ENCODE measurements at regions not wholly inside any gene's neighbourhood (a gene's known extent, or its start where the extent isn't known, plus 50 kb on each side); places are given as distances from the start of the nearest gene placed in this dataset.

- TF ChIP-seq POLR2A (IDR thresholded peaks at IDR 0.05; ENCODE audit: low read depth, low read length): no peak
- TF ChIP-seq TAF1 (IDR thresholded peaks at IDR 0.05; ENCODE audit: borderline replicate concordance, low read depth, low read length): no peak
- no peak for TF ChIP-seq POLR2AphosphoS5 (IDR thresholded peaks at IDR 0.05; ENCODE audit: low read depth, low read length)
- DNase-seq (ENCODE audit: insufficient read length) (no peak), FAIRE-seq (no peak)
Measured at GRCh38 chr1:230591678-230592077, 50.6 kb upstream of the COG2 start.

GRCh38 chr1:230589951-230590350, 52.3 kb upstream of the COG2 start:
- no peak for TF ChIP-seq POLR2AphosphoS5 (IDR thresholded peaks at IDR 0.05; ENCODE audit: low read depth, low read length)
- no peak for TF ChIP-seq POLR2A (IDR thresholded peaks at IDR 0.05; ENCODE audit: low read depth, low read length)
- TF ChIP-seq TAF1 (IDR thresholded peaks at IDR 0.05; ENCODE audit: borderline replicate concordance, low read depth, low read length): no peak
- FAIRE-seq (no peak), DNase-seq (ENCODE audit: insufficient read length) (no peak)

- FAIRE-seq (peak; percentile 17), DNase-seq (ENCODE audit: insufficient read length) (no peak)
- TF ChIP-seq TAF1 (IDR thresholded peaks at IDR 0.05; ENCODE audit: borderline replicate concordance, low read depth, low read length) (no peak), POLR2AphosphoS5 (IDR thresholded peaks at IDR 0.05; ENCODE audit: low read depth, low read length) (no peak), POLR2A (IDR thresholded peaks at IDR 0.05; ENCODE audit: low read depth, low read length) (no peak)
Measured at GRCh38 chr1:230588323-230588746, 53.9 kb upstream of the COG2 start.

- FAIRE-seq (no peak), DNase-seq (ENCODE audit: insufficient read length) (no peak)
- no peak for TF ChIP-seq POLR2A (IDR thresholded peaks at IDR 0.05; ENCODE audit: low read depth, low read length)
- no peak for TF ChIP-seq TAF1 (IDR thresholded peaks at IDR 0.05; ENCODE audit: borderline replicate concordance, low read depth, low read length)
- TF ChIP-seq POLR2AphosphoS5 (IDR thresholded peaks at IDR 0.05; ENCODE audit: low read depth, low read length): no peak
Measured at GRCh38 chr1:230587061-230587460, 55.2 kb upstream of the COG2 start.

GRCh38 chr1:230584660-230585059, 57.6 kb upstream of the COG2 start:
- TF ChIP-seq POLR2AphosphoS5 (IDR thresholded peaks at IDR 0.05; ENCODE audit: low read depth, low read length) (no peak), POLR2A (IDR thresholded peaks at IDR 0.05; ENCODE audit: low read depth, low read length) (no peak), TAF1 (IDR thresholded peaks at IDR 0.05; ENCODE audit: borderline replicate concordance, low read depth, low read length) (no peak)
- no peak for FAIRE-seq
- DNase-seq (ENCODE audit: insufficient read length): no peak

DNA sequence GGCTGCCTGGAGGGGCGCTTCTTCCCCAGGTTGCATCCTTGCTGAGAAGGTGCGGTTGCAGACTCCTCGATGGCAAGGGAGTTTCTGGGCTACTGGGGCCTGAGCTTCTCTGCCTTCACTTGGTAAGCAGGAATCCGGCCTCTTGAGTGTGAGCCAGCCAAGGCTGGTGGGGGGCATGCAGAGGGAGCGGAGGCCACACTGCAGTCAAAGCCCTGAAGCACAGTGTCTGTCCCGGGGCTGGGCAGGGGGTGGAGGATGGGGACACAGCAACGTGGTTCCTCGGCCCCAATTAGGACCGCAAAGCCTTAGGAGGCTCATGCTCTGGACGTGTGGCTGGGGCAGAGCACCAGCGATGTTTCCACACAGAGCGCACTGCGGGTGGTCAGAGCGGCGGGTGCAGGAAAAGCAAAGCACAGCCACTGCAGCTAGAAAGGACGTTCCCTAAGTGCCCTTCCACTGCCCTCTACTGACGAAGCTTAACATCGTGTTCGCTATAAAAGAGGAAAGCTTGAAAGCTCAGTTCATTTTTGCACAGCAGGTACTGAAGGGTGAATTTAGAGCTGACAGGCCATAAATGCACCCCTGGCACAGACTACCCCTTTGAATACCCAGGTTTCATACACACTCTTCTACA, 60.7 kb upstream of the COG2 start:
- FAIRE-seq: no peak

DNA sequence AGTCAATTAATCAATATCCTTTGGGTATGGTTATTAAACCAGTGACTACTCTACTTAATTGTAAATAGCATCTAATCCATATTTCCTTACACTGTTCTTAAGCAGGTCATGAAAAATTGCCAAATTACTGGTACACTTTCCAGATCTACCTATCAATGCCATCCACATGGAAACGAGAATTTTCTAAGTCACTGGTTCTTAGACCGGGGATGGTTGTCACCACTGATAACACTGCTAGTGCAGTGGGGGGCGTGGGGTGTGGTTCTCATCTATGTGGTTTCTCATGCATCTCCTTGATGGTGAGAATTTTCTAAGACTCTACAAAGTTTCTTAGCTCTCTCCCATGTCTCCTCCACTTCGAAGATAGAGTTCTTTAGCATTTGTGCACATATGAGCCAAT, 63.7 kb upstream of the COG2 start:
- TF ChIP-seq POLR2A (IDR thresholded peaks at IDR 0.05; ENCODE audit: low read depth, low read length) (no peak), TAF1 (IDR thresholded peaks at IDR 0.05; ENCODE audit: borderline replicate concordance, low read depth, low read length) (no peak)
- FAIRE-seq: no peak

More for the DNA sequence above, 60.7 kb upstream of the COG2 start:
- TF ChIP-seq POLR2AphosphoS5 (IDR thresholded peaks at IDR 0.05; ENCODE audit: low read depth, low read length): no peak
- no peak for TF ChIP-seq TAF1 (IDR thresholded peaks at IDR 0.05; ENCODE audit: borderline replicate concordance, low read depth, low read length)
- no peak for DNase-seq (ENCODE audit: insufficient read length)

DNA sequence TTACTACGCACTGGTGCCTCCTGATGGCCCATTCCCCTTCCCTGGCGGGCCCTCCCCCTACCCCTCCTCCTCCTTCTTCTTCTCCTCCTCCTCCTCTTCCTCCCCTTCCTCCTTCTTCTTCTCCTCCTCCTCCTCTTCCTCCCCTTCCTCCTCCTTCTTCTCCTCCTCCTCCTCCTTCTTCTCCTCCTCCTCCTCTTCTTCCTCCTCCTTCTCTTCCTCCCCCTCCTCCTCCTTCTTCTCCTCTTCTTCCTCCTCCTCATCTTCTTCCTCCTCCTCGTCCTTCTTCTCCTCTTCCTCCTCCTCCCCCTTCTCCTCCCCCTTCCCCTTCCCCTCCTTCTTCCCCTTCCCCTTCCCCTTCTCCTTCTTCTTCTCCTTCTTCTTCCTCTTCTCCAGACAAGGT, 64.7 kb upstream of the COG2 start:
- DNase-seq (ENCODE audit: insufficient read length) (no peak), FAIRE-seq (no peak)
- no peak for TF ChIP-seq TAF1 (IDR thresholded peaks at IDR 0.05; ENCODE audit: borderline replicate concordance, low read depth, low read length)
- TF ChIP-seq POLR2A (IDR thresholded peaks at IDR 0.05; ENCODE audit: low read depth, low read length): no peak
- no peak for TF ChIP-seq POLR2AphosphoS5 (IDR thresholded peaks at IDR 0.05; ENCODE audit: low read depth, low read length)

More for the DNA sequence above, 63.7 kb upstream of the COG2 start:
- no peak for DNase-seq (ENCODE audit: insufficient read length)

- TF ChIP-seq POLR2A (IDR thresholded peaks at IDR 0.05; ENCODE audit: low read depth, low read length) (no peak), TAF1 (IDR thresholded peaks at IDR 0.05; ENCODE audit: borderline replicate concordance, low read depth, low read length) (no peak), POLR2AphosphoS5 (IDR thresholded peaks at IDR 0.05; ENCODE audit: low read depth, low read length) (no peak)
Measured at GRCh38 chr1:230575886-230576500, 66.3 kb upstream of the COG2 start.

DNA sequence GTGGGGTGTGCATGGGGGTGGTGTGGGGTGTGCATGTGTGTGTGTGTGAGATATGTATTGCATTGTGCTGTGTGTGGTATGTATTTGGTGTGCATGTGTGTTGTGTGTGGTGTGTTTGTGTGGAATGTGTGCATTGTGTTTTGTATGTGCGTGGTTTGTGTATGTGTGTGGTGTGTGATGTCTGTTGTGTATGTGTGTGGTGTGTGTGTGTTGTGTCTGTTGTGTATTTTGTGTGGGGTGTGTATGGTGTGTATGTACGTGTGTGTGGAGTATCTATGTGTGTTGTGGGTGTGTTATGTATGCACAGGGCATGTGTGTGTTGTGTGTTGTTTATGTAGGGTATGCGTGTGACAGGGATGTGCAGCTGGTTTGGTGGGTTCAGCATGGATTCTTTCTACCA, 67.8 kb upstream of the COG2 start:
- no peak for FAIRE-seq
- TF ChIP-seq TAF1 (IDR thresholded peaks at IDR 0.05; ENCODE audit: borderline replicate concordance, low read depth, low read length) (no peak), POLR2AphosphoS5 (IDR thresholded peaks at IDR 0.05; ENCODE audit: low read depth, low read length) (no peak), POLR2A (IDR thresholded peaks at IDR 0.05; ENCODE audit: low read depth, low read length) (no peak)
- DNase-seq (ENCODE audit: insufficient read length): no peak

More at GRCh38 chr1:230575886-230576500, 66.3 kb upstream of the COG2 start:
- DNase-seq (ENCODE audit: insufficient read length) (no peak), FAIRE-seq (no peak)

DNA sequence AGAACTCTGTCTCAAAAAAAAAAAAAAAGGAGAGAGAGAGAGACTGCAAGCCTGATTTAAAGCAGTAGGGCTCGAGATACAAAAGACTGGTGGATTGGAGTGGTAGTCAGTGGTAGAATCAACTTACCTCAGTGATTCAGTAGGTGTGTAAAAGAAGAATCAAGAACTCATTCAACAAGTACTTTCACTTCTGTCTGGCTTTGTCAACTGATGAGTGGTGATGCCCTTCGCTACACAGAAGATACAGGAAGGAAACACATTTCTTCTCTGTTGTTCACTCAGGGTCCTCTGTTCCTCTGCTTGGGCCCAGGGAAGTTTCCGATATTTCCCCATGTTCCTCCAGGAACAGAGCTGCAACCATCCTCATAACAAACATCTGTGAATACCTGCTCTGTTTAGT, 68.6 kb upstream of the COG2 start:
- DNase-seq (ENCODE audit: insufficient read length): no peak
- TF ChIP-seq POLR2A (IDR thresholded peaks at IDR 0.05; ENCODE audit: low read depth, low read length): no peak
- TF ChIP-seq POLR2AphosphoS5 (IDR thresholded peaks at IDR 0.05; ENCODE audit: low read depth, low read length): no peak
- TF ChIP-seq TAF1 (IDR thresholded peaks at IDR 0.05; ENCODE audit: borderline replicate concordance, low read depth, low read length): no peak
- FAIRE-seq: no peak
